Loucy (cell line): ENCODE measurements at regions not wholly inside any gene's neighbourhood (a gene's known extent, or its start where the extent isn't known, plus 50 kb on each side); places are given as distances from the start of the nearest gene placed in this dataset.

Experiments
- CTCF ChIP-seq: fragments of 200-600 bp; sonication (generic); conservative IDR thresholded peaks from 2 replicates; pipeline ENCODE4 v1.5.1; 2014; ENCODE audit warnings: mild to moderate bottlenecking, antibody characterized with exemption, low read length
- EZH2phosphoT487 ChIP-seq: fragments of 200-600 bp; IDR thresholded peaks from 2 replicates; pipeline ENCODE4 v1.6.1; 2018; ENCODE audit warnings: antibody characterized with exemption, mild to moderate bottlenecking, moderate library complexity, borderline replicate concordance

- TF ChIP-seq CTCF (no peak), EZH2phosphoT487 (no peak)
Measured at GRCh38 chr5:73357576-73357975, 91.0 kb downstream of the FOXD1 start.
